ENCODE measurements at regions not wholly inside any gene's neighbourhood (a gene's known extent, or its start where the extent isn't known, plus 50 kb on each side); places are given as distances from the start of the nearest gene placed in this dataset.

- no peak for TF ChIP-seq CTCF (conservative IDR thresholded peaks at IDR 0.05)
- TF ChIP-seq EZH2 (IDR thresholded peaks at IDR 0.05; ENCODE audit: low read depth) = no peak
These were observed 106.0 kb upstream of the ADPGK start for GRCh38 chr15:72889545-72889944.
